SK-MEL-5 (cell line): ENCODE measurements at regions not wholly inside any gene's neighbourhood (a gene's known extent, or its start where the extent isn't known, plus 50 kb on each side); places are given as distances from the start of the nearest gene placed in this dataset.

Experiments
- DNase-seq: peaks from one replicate; pipeline ENCODE4 v3.0.0-alpha.2; 2016; ENCODE audit warnings: low read depth, low spot score
- in situ Hi-C: cut with HindIII; loops from 2 replicates; pipeline ENCODE4 v1.10.0; 2016; ENCODE audit warnings: low sequenced_read_pairs, high pct_unique_total_duplicates, low pct_unique_long_range_greater_than_20kb

GRCh38 chr9:89791754-89792153 is 186.9 kb downstream of the GADD45G start:
- in situ Hi-C loops = no loop called here
- no peak for DNase-seq

DNA sequence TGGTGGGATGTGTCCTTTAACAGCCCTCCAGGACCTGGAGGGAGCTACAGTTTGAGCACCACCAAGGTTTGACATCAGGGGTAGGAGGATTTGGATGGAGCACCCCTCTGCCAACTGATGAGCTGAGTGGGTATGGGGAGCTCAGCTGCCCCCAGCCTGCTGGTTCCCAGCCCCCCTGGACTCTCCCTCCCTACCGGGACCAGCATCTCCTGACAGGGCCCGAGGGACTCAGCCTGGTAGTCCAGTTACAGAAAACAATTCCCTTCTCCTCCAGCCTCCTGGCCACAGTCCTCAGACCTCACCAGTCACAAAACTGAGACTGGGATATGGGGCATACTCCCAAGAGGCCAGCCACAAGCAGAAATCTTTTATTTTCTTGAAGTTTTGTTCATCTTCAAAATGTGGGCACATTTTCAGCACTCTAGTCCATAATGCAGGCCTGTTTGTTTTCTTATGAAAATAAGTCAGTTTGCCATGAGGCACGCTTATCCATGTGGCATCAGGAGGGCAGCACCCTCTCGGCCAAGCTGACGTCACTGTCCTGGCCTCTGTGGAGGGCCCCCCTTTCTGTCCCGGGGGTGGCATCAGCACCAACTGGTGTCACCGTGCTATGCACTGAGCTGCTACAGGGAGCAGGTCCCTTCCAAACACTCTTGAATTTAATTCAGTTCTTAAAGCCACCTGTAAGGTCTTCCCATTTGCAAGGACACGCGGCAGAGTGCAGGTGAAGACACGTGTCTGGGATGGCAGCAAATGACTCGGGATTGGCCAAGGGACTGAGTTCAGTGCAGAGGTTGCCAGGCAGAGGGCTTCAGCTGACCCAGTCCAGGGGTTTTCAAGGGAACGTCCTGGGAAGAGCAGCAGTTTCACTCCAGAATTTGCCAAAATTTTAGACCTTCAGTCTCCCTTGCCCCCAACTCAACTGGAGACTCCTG is 187.6 kb downstream of the GADD45G start:
- no peak for DNase-seq
- in situ Hi-C loops = no loop called here

DNA sequence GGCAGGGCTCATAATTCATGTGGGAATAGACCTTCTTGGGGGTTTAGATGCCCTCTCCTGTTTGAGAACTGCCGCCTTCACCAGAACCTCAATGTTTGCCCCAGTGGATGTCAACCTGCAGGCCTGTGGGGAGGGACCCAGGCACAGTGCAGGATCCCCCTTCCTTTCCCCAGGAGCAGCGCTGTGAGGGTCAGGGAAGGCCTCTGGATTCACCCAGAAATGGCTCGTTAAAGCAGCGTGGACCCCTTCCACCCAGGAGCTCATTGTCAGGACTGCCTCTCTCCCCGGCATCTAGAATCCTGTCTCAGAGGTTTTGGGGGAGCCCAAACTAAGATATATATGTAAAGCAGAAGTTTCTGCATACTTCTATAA is 188.3 kb downstream of the GADD45G start:
- DNase-seq = no peak
- in situ Hi-C loops = no loop called here

- no peak for DNase-seq
- in situ Hi-C loops = no loop called here
These were observed 188.7 kb downstream of the GADD45G start for GRCh38 chr9:89793551-89793950.

DNA sequence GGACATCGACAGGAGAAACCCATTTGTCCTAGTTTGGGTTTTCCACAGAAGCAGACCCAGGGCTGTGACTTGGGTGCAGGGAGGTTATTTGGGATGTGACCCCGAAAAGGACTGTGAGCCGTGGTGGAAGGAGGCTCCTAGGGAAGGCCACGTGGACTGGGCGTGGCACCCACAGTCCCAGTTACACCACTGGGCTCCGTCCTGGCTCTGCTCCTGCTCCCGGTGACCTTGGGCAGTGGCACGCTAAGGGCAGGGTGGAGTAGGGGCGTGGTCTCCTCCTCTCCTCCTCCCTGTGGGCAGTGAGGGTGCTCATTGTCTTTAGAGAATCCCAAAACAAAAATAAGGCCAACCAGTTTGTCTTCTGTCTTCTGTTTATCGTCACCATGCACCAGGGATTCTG is 190.1 kb downstream of the GADD45G start:
- DNase-seq = no peak

DNA sequence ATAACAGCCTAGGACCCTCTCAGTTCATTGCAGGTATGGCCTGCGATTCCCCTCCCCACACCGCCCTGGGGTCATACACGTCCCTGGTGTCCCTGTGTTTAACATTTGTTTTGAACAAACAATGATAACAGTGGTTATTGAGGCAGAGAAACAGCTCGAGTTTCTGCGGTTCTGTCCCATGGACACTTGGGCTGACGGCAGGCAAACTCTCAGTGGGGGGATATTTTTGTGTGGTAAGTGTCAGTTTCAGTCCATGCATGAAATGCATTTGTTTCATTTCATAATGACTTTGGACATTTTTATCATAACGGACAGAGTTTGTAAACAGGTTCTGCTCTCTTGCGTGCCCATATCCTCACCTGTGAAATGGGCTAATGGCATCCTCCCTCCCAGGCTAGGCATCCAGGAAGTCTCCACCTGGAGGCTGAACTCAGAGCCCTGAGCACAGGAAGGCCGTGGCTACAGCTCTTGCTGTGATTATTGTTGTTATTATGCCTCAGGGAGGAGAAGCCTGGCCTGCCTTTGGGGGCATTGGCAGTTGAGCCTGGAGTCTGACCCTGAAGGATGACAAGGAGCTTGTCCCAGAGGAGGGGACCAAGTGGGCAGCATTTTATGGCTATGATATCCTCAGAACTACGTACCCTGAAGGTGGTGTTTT is 190.9 kb downstream of the GADD45G start:
- in situ Hi-C loops = no loop called here
- DNase-seq = no peak

More for the DNA sequence above, 190.1 kb downstream of the GADD45G start:
- in situ Hi-C loops = no loop called here

- in situ Hi-C loops = no loop called here
- DNase-seq = no peak
These were observed 191.8 kb downstream of the GADD45G start for GRCh38 chr9:89796606-89797005.

DNA sequence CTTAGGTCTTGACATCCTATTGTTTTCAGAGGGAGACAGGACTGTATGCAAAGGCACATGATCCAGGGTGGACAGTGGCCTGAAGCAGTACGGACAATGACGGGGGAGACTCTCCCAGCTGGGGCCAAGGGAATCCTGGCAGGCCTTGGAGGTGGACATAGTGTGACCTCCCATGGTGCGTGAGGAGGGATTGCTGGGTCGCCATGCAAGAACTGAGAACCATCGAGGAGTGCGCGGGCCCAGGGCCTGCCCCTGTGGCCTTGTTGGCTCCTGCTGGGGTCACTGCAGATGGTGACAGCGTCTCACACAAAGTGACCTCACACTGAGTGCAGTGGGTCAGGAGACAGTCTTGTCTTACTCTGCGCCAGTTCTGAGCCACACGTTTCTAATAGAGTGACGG is 192.4 kb downstream of the GADD45G start:
- in situ Hi-C loops = no loop called here
- no peak for DNase-seq

- no peak for DNase-seq
- in situ Hi-C loops = no loop called here
These were observed 193.2 kb downstream of the GADD45G start for GRCh38 chr9:89797937-89798455.

DNA sequence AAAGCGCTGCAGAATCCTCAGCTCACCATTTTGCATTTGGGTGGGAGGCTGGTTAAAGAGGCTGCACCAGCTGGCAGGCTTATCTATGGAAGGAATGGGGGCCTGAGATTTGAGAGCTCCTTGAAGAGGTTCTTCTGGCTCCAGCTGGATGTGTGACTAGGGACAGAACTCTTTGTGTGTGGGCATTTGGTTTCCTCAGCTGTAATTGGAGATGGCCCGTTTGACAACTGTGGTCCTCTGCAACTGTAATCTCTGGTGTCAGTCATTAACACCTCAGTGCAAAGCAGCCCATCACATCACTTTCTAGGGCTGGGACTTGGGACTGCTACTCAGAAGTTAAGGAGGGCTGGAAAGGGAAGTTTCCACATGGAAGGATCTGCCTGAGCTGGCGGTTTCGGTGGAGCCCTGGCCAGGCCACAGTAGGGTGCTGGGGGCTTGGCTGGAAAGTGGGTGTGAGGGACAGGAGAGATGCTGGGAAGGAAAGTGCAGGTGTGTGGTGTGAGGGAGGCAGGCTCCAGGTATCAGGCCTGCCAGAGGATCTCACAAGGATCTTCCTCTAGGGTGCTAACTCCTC is 193.8 kb downstream of the GADD45G start:
- DNase-seq = no peak
- in situ Hi-C loops = no loop called here

DNA sequence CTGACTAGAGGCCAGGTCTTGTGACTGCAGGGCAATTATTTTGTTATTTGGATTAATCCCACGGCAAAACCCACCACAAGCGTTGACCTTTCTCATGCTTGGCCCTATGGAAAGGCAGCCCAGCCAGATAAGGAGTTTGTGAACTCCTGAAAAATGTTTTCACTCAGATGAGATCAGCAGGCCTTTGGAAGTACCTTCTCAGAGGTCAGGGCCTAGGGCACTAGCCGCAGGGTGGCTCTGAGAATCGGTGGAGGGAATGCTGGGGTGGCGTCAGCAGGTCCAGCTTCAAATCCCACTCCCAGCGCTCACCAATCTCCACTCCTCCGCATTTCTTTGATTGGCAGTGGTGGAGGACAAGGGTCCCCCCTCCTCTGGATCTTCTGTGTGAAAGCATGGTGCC is 194.4 kb downstream of the GADD45G start:
- in situ Hi-C loops = no loop called here
- no peak for DNase-seq

DNA sequence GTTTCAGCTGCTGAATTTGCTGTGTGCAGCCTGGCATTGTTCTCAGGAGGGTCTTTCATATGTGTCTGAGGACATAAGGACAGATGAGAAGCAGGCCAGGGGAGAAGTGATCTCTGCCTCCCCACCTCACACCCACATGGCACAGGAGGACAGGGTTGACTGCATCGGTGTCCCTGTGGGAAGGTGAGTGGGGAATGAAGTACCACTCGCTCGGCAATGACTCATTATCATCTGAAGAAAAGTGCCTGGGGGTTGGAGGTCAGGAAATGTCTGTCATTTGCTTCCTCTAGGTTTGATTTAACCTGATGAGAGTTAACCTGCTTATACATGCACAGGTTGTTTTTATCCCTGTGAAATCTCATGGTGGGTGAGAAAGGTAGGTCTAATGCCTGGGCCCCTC is 195.0 kb downstream of the GADD45G start:
- in situ Hi-C loops = no loop called here
- DNase-seq = no peak

- in situ Hi-C loops = no loop called here
- no peak for DNase-seq
These were observed 196.5 kb downstream of the GADD45G start for GRCh38 chr9:89801341-89801740.

DNA sequence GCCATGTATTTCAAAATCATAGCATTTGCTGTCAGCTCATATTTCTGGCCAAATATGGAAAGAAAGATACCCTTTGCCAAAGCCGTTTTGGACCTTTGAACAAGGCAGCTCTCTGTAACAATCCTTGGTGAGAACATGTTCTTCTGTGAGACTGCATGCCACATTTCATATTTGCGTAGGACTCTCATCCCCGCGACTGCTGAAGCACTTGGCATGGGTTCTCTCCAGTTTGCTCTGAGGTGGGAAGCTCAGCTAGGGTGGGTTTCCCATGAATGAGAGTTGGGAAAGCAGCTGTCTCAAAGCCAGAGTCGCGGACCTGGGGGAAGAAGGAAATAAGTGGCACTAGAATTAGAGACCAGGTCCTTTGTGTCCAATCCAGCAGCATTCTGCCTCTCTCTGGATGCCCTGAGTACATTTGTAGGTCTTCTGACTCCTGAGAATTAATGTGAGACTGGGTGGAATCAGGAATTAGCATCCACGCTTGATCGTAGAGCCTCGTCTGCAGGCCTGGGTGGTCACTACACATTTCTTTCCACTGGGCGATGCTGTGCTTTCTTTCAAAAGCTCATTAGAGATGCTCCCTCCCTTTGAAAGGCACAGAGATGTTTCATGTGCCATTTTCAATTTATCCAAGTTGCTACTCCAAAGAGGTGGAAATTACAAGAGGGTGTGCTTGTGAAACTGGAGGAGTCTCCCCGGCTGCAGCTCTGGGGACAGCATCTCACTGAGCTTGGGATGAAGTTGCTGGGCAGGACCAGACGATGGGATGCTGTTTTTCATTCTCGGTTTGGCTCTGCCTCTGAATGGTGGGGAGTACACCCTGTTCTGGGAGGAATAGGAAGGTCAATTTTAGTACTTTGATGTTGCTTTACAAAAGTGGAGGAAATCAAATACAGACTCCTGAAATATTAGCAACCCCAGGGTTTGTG is 197.2 kb downstream of the GADD45G start:
- in situ Hi-C loops = no loop called here
- no peak for DNase-seq

GRCh38 chr9:89802781-89803355 is 198.1 kb downstream of the GADD45G start:
- peak; percentile 50 for DNase-seq

GRCh38 chr9:89803403-89803802 is 198.6 kb downstream of the GADD45G start:
- in situ Hi-C loops = no loop called here

More at GRCh38 chr9:89802781-89803355, 198.1 kb downstream of the GADD45G start:
- in situ Hi-C loops = no loop called here

More at GRCh38 chr9:89803403-89803802, 198.6 kb downstream of the GADD45G start:
- no peak for DNase-seq
